ENCODE measurements at regions not wholly inside any gene's neighbourhood (a gene's known extent, or its start where the extent isn't known, plus 50 kb on each side); places are given as distances from the start of the nearest gene placed in this dataset.

DNA sequence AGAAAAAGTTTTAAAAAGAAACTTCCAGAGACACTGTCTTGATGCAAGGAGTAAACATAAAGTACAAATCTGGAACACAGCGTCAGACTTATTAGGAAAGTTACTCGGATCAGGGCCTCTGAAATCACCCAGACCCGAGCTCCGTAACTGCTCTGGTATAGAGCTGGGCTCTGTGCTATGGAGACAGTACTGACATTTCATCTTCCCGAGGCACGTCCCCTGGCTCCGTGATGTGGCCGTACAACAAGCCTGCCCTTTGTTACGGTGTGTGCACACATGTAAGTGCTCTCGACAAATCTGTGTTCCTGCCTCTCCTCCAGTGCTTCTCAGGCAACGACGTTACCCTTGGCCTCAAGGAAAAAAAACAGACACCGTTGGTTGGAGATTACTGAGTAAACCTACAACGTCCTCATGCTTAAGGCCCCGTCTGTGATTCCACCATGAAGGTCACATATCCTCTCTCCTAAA is 107.0 kb upstream of the IRF2BP2 start:
- no peak for DNase-seq (ENCODE audit: low read depth)

DNA sequence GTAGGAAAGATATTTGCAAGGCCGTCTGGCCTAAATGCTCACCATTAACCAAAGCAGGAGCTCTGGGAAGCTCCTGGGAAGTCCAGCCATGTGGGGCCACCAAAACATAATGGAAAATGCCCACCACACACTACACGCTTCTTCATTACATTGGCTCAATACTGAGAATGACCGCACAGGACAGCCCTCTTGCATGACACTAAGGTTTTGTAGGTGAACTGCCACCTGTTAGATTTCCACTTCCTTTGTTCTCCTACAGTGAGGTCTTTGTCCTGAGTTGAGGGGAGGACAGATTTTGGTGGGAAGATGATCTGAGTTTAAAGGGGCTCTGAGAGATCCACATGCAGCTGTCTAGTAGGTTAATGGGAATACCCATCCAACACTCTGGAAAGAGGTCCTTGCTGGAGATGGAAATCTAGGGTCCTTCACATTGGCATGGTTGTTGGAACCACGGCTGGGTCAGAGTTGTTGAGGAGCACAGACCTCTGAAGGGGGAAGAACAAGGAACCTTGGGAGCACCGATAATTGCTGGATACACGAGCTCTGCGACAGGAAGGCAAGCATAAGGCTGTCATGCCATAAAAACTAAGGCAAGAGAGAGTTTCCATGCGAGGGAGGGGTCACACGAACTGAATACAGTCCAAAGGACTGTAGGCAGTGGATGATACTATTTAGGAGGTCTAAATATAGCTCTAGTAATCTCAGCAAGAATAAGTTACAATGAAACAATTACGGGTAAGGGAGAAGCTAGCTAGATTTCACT is 105.5 kb upstream of the IRF2BP2 start:
- no peak for DNase-seq (ENCODE audit: low read depth)

DNA sequence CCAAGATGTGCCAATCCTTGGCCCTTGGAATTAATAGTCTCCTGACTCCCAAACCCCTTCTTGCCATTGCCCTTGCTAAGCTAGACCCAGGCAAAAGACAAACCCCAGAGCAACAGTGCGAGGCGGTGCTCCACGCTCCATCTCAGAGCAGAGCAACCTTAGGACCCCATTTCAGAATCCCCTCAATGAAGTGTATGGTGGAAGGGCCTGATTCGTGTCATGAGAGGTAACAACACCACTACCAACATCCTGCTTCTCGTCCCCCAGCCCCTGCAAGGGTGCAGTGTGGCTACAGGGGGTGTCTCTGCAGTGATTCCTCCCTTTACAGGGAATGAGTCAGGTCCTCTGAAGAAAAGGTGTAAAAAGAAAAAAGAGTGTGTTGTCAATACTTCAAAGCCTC is 103.9 kb upstream of the IRF2BP2 start:
- DNase-seq (ENCODE audit: low read depth): no peak

DNA sequence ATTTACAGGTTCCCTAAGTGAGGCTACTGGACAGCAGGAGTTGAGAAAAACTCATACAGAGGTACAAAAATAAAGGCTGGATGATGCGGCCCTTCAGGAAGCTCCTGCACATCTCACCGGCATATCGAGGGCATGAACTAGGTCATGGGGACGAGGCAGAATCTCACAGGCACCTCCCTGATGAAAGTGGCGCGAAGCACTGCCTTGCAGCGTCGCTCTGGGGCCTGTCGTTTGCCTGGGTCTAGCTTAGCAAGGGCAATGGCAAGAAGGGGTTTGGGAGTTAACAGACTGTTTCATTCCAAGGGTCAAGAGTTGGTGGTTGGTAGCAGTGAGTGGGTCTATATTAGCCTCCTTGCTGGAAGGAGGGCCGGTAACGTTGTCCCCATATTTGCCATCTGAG is 103.5 kb upstream of the IRF2BP2 start:
- no peak for DNase-seq (ENCODE audit: low read depth)

DNA sequence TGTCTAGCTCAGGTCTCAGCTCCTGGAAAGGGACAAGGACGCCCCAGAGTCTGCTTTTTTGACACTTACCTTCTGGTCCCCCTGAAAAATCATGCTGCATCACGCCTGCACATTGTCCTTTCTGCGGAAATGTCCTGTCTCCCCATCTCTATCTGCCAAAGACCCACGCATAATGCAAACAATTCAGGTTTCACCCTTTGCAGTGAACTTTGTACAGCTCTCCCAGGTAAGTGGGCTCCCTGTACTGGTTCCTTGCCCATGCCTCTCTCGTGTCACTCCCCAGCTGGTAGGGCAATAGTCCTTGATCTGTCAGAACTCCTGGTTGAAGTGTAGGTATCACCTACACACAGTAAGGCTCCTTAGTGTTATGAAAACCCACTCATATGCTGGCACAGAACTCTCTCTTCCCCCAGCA is 102.9 kb upstream of the IRF2BP2 start:
- no peak for DNase-seq (ENCODE audit: low read depth)

DNA sequence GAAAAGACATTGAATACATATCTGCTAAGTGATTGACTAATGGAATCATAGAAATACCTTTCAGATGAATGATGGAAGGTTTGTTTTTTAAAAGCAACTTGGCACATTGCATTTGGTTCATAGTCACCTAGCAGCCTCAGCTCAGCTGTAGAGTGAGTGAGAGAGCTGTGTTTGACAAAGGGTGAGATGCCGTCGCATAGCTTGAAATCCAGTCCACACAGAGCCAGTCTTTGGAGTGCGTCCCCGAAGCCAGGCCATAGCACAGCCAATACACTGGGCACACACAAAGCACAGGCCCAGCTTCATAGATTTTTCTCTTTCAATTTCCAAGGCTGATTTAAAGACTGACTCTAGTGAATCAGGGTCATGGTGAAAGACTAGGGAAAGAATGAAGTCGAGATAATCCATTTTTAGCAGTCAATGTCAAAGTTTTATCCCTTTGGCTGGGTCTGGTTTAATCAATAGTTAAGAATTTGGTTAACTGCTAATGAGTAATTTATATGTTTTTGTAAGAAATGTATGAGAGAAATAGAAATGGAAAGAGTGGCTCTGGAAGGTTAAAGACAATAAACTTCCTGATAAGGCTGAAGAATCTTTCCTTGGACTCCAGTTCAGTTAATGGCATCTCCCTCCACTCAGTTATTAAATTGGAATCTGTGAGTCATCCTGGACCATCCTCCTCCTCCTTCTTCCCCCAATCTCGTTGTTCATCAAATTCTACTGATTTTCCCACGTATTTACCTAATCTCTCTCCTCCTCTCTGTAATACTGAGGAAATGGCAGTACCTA is 101.2 kb upstream of the IRF2BP2 start:
- DNase-seq (ENCODE audit: low read depth): no peak

DNA sequence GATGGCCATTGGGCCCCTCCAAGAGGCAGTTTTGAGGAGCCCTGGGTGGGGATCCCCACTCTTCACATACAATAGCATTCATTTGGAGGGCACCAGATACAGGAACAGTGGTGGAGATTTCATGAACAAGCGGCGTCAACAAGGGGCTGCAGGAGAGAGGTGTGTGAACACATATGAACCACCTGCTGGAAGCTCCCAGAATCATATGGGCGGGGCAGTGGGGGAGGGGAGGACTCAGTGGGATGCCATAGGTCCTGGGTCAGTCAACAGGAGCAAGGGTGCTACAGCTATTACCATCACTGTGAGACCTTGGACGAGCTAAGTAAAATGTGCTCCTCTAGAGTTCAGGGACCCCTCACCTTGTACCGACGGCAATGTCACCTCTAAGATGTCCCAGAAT is 100.4 kb upstream of the IRF2BP2 start:
- DNase-seq (ENCODE audit: low read depth): no peak

DNA sequence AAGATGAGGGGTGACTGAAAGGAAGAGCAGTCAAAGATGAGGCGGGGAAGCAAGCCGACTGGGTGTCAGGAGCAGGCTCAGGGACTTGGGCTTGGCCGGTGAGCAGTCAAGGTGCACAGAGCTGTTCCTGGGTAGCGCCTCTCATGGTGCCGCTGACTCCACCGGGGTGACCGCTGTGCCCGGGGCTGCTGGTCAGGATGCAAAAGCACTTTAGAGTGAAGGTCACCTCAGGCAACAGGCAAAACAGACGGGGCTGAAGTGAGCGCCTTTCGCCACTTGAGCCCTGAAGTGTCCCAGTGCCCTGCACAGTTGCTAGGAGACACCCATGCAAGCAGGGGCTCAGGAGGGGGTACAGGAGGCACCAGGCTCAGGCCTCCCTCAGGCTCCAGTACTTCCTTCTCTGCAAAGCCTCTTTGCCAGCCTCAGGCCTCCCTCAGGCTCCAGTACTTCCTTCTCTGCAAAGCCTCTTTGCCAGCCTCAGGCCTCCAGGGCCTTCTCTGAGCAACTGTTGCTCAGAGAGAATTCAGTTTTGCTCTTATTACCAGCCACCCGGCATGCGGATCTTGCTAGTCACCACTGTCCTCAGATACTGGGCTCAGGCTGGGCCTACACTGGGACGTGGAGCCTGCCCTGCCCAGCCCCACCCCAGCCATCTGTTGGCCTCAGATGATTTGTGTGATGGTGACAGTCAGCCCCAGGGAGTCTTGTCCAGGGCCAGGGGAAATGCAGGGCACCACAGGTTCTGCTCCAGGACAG is 99.7 kb upstream of the IRF2BP2 start:
- DNase-seq (ENCODE audit: low read depth): no peak

DNA sequence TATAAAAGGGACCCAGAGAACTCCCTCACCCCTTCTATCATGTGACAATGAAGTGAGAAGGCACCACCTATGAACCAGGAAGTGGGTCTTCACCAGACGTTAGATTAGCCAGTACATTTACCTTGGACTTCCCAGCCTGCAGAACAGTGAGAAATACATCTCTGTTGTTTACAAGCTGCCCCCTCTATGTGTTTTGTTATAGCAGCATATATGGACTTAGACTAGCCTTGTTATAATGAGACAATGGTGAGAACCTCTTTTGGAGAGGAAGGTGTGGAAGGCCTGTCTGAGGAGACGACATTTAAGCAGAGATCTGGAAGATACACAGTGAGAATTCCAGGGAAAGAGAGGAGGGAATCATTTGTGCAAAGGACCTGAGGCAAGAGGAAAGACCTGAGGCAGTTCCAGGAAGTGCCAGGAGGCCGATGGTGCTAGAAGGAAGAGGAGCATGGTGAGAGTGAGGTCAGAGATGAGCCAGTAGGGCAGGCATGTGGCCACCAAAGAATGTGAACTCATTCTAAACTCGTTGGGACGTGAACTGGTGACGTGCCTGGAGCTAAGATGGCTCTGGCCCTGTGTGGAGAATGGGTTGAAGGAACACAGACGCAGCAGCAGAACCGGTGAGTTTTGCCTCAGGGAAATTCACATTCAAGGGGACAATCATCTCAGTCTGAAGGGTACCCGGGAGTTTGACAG is 98.9 kb upstream of the IRF2BP2 start:
- no peak for DNase-seq (ENCODE audit: low read depth)

DNA sequence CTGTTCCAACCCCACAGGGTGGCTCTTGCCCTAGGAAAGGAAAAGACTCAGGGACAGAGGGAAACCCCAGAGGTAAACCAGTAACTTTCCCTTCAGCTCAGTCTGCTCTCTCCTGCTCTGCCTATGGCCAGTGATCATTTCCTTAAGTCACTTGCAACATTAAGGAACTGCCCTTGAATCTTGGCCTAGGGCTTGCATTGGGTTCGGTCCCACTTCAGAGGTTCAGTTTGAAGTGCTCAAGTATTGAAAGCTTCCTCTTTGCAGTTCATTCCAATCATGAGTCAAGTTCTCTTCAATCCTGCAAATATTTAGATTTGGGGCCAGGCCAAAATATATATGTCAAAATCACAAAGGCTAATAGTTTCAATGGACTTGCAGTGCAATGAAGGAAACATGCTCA is 97.7 kb upstream of the IRF2BP2 start:
- DNase-seq (ENCODE audit: low read depth): no peak

DNA sequence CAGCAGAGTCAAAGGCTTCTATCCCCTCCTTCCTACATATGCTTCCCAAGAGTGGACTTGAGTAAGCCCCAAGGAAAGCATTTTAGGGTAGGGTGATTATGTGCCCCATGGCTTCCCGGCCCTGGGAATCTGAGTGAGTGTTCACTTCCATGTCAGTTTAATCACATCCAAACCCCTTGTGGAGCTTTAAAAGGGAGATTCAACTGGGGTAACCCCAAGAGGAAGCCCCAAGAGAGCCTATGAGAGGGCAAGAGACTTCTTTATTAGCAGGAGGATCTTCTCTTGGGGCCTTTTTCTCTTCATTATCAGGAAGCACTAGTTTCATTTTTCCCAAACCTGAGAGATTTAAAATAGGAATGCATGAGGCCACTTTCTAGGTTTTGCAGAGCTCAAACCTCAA is 97.0 kb upstream of the IRF2BP2 start:
- DNase-seq (ENCODE audit: low read depth): no peak

DNA sequence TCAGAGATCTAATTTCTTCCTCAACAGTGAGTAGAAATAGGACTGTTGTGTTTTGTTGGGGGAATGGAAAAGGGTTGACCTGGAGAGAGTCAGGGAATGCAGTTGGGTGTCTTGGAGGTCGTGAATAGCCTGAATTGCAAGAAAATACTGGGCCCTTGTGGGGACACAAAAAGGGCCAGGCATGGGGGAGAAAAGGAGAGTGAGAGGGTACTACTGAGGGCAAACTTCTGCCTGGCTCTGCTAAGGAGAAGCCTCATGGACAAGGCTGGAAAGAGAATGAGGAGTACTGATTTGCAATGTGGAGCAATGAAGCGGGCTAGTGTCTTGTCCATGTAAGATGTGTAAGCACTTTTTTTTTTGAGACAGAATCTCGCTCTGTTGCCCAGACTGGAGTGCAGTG is 96.2 kb upstream of the IRF2BP2 start:
- no peak for DNase-seq (ENCODE audit: low read depth)

DNA sequence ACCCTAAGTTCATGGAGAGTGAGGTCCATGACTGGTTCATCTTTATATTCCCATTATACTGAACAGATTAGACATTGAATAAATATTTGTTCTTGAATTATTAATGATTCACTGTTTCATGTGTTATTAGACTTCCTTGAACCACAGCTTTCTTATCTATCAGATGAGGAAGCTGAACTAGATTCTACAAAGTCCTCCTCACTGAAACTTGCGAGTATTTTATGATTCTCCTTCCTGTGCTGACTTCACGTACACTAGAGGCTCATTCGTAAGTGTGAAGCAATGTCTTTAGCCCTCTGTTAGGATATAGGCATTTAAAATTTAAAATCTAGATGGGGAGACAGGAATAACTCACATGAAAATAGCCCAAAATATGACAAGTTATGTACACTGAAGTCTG is 95.6 kb upstream of the IRF2BP2 start:
- DNase-seq (ENCODE audit: low read depth): no peak

DNA sequence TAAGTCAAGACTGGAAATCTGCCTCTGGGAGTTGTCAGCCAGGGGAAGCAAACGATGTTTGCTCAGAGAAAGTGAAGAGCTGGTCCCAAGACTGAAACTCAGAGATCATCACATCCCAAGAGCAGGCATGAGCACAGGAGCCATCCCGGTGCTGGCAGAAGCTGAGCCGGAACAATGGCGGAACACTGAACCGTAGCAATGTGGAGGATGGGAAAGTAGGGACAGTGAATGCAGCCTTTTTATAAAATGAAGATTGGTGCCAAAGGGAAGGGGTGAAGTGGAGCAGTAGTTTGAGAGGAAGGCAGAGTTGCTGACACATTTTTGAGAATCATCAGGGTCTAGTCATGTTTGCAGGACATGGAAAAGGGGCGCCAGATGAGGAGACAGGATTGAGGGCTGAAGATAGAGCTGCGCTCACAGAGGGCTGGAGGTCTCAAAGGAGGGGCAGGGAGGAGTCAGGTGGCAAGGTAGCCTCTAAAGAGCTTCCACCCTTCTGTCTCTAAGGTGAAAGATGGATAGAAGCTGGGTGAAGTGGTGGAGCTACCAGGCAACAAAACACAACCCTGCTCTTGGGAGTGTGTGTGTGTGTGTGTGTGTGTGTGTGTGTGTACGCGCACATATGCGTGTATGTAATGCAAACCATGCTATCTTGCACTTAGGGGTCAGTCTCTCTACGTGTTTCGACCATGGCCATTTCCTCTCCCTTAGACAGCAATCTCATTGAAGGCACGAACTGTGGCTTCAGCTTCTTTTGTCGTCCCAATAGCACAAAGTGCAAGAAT is 94.3 kb upstream of the IRF2BP2 start:
- no peak for DNase-seq (ENCODE audit: low read depth)

DNA sequence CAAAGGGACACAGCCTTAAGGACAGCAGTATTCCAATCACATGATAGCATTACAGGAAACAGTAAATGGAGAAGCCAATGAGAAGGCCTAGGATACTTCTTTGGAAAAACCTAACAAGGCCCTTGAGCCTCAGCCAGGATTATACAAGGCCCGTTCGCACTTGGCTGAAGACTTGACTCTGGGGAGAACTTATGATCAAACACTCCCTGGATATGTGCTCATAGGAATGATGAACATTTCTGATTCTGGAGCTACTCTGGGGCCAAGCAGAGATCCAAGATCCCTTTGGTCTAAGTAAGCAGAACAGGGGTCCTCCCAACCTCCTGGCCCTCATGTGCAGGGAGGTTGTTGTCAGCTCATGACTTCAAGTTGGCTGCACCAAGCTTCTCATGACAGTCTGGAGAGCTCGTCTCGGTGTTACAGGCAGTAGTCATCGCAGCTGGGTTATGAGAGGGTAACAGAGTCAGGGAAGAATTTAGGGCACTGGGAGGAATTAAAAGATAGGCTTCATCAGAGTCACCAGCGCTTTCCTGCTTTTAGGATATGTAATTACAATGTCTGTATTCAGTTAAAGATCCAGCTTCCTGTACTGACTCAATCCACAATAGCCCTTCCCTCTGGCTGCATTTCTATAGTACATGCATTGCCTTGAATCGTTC is 92.5 kb upstream of the IRF2BP2 start:
- DNase-seq (ENCODE audit: low read depth): no peak

DNA sequence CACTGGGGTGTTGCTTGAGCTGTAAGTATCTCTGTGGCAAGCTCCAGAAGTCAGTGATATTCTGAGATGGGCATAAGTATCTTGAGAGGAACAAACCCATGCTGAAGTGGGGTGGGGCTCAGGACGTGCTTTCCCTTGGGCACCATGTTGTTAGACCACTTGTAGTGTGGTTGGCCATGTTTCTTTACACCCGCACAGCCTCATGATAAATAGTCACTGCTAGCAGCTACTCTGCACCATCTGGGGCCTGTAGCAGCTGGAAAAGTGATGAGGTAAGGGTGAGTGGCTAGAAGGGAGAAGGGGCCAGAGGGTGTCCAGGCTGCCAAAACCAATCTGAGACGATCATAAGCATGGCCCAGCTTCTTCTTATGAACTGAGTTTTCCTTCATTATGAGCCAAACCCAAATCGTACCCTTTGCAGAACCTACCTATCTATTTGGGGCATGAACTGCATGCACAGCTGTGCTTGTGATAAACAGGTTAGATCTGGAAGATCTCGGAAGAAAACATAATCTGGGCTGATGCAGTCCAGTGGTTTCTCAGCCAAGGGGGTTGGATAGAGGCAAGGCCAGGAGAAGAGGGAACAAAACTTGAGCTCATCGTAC is 91.9 kb upstream of the IRF2BP2 start:
- no peak for DNase-seq (ENCODE audit: low read depth)

DNA sequence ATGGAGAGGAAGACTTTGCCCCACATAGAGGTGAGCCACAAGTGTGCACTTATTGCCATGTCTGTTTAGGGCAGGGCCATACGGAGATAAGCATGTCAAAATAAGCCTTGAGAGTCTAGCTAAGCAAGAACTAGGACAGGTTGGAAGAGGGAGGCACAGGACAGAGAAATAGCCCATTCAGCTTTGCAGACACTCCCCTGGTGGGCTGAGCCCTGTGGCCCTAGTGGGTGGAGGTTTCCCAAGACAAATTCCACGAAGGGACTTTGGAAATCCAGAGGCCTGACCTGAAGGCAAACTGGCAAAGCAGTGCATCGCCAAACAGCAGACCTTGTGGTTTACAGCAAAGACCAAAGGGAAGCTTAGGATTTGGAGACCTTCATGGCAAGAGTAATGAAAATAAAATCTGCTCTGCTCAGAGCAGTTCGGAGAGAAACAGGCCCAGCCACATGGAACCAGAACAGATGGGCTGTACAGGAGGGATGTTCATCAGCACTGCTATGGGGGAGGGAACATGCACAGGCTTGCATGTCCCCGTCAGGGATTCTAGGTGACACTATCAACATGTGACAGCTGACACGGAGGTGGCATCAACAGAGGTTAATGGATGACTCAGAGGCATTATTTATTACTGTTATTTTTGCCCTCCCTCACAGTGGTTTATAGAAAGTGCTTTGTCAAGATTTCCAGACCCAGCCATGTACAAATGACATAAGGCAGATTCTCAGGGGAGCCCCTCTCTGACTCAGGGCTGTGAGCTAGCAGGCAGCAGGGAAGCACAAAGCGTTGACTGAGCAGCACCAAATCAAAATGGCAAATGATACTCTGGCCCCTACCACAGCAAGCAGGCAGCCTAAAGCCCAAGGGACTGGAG is 90.1 kb upstream of the IRF2BP2 start:
- no peak for DNase-seq (ENCODE audit: low read depth)

DNA sequence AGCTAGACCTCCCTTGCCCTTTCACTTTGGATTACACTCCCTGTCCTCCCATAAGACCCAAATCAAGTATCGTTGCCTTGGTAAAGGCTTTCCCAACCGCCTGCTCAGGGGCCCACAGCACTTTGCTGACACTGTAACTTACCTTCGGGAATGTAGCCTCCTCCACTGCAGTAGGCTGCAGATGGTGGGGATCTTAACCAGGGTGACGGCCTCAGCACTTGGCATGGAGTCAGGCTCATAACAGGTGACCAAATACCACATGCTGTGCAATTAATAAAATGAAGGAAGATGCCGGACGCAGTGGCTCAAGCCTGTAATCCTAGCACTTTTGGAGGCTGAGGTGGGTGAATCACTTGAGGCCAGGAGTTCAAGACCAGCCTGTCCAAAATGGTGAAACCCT is 88.7 kb upstream of the IRF2BP2 start:
- no peak for DNase-seq (ENCODE audit: low read depth)

DNA sequence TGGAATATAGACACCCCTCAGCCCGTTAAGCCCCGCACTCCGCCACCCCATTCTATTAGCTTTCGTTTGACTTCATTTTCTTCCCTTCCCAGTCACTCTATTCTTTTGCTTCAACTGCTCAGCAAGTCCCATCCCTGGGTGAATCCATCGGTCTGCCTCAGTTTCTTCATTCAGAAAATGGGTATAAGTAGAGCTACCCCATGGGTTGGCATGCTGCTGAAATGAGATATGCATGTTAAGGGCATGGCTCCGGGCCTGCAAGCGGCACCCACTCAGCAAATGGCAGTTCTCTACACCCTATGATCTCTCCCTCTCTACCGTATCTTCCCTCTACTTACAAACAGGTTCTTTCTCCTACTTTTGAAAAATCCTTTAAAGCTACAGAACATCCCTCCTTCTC is 87.8 kb upstream of the IRF2BP2 start:
- DNase-seq (ENCODE audit: low read depth): no peak
